ENCODE measurements at regions not wholly inside any gene's neighbourhood (a gene's known extent, or its start where the extent isn't known, plus 50 kb on each side); places are given as distances from the start of the nearest gene placed in this dataset.
"Not testable (repeated sequence)": the region's sequence is repeated elsewhere in the genome, so short reads cannot be mapped to it uniquely, and the experiment has no call there.

DNA sequence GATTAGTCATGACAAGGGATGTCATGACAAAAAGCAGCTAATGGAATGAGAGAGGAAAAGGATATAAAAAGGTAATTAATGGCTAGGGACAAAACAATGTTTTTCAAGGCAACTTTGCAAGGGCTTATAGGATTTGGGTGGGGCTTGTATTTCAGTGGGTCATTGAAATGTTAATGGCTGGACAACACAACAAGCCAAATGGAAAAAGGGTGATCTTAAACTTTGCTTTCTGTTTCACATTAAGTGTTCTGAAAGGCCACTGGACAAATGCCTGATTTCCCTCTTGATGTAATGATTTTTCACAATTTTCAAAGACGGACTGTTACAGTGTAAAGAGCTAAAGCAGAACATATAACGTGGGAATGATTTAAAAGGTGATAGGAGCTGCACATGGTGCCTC is 345.0 kb downstream of the TUSC7 start:
- Histone ChIP-seq H3K4me3 (ENCODE audit: low read length) (no peak overlapping the region), H3K4me1 (ENCODE audit: control insufficient read depth, low read depth, low read length) (peaks cover 13% of the 10 kb centered on the region), H3K9me3 (ENCODE audit: control insufficient read depth, low read depth, low read length) (no peaks in the 10 kb centered on the region), H3K27me3 (ENCODE audit: control insufficient read depth, insufficient read depth, low read length) (no peaks in the 10 kb centered on the region), H3K36me3 (ENCODE audit: control insufficient read depth, low read depth, low read length) (no peaks in the 10 kb centered on the region), H3K27ac (ENCODE audit: low read length) (no peak overlapping the region), H3K9ac (ENCODE audit: low read length) (no peak overlapping the region)

- not testable (repeated sequence) for H3K27ac ChIP-seq (ENCODE audit: low read length); H3K36me3 ChIP-seq (ENCODE audit: control insufficient read depth, low read depth, low read length); H3K9ac ChIP-seq (ENCODE audit: low read length); H3K27me3 ChIP-seq (ENCODE audit: control insufficient read depth, insufficient read depth, low read length); H3K4me3 ChIP-seq (ENCODE audit: low read length); H3K9me3 ChIP-seq (ENCODE audit: control insufficient read depth, low read depth, low read length)
- H3K4me1 ChIP-seq (ENCODE audit: control insufficient read depth, low read depth, low read length), result peaks cover 34% of the 10 kb centered on the region
Observed at GRCh38 chr3:117056946-117057345, 347.4 kb downstream of the TUSC7 start.

DNA sequence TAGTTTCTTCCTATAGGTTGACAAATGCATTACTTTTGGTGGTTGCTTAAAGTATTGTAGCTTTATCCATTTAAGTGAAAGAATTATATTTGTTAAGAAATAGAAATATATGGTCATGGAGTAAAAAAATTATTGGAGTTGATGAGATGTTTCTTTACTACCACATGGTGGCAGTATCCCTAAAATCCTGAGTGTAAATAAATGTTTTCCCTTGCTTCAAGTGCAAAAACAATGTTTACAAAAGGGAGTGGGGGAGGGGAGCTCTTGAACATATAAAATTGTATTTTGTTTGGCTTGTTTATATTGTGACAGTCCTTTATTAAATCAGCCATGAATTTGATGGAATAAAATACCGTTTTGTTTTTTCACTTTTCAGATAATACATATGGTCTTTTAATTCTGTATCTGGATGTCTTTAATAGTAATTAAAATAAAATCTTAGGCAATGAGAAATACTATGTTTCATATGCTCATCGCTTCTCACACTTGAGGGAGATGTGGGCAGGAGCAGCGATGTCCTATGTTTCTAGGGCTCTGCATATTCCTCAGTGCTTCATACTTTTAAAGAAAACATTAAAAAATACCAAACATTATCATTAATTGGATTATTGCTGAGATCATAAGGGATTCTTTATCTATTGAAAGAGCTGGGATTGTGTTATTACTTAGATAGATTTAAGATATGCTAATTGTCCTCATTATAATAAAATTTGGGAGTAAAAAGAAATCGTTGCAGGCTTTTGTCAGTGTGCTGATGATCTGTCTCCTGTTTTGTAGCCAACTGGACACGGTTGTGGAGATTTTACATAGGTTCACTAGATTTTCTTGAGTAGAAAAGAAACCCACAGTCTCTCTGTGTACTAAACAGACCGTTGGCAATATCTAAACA is 349.7 kb downstream of the TUSC7 start:
- H3K9ac ChIP-seq (ENCODE audit: low read length), result no peak overlapping the region

GRCh38 chr3:117059956-117060270 is 350.3 kb downstream of the TUSC7 start:
- Histone ChIP-seq H3K4me3 (ENCODE audit: low read length) (no peak overlapping the region), H3K9ac (ENCODE audit: low read length) (no peak overlapping the region), H3K36me3 (ENCODE audit: control insufficient read depth, low read depth, low read length) (no peaks in the 10 kb centered on the region), H3K9me3 (ENCODE audit: control insufficient read depth, low read depth, low read length) (no peaks in the 10 kb centered on the region), H3K4me1 (ENCODE audit: control insufficient read depth, low read depth, low read length) (peaks cover 30% of the 10 kb centered on the region), H3K27me3 (ENCODE audit: control insufficient read depth, insufficient read depth, low read length) (no peaks in the 10 kb centered on the region), H3K27ac (ENCODE audit: low read length) (peak overlapping the region; percentile 24)

More for the DNA sequence above, 349.7 kb downstream of the TUSC7 start:
- Histone ChIP-seq H3K4me3 (ENCODE audit: low read length) (no peak overlapping the region), H3K9me3 (ENCODE audit: control insufficient read depth, low read depth, low read length) (no peaks in the 10 kb centered on the region), H3K4me1 (ENCODE audit: control insufficient read depth, low read depth, low read length) (peaks cover 35% of the 10 kb centered on the region), H3K27ac (ENCODE audit: low read length) (peak overlapping the region; percentile 24), H3K36me3 (ENCODE audit: control insufficient read depth, low read depth, low read length) (no peaks in the 10 kb centered on the region), H3K27me3 (ENCODE audit: control insufficient read depth, insufficient read depth, low read length) (no peaks in the 10 kb centered on the region)

DNA sequence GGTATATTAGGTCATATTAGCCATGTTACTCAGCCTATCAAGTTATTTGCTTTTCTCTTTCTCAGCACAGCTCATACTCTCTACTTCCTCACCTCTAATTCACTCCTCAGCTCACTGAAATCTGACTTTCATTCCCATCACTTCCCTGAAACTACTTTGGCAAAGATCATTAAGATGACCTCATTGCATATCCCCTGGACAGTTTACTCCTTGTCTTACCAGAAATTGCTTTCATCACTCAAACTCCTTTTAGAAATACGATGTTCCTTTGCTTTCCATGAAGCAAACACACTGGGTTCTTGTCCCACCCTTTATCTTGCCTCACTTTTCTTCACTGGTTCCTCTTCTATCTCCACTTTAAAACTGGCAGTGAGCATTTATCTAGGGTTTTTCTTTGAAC is 354.4 kb downstream of the TUSC7 start:
- Histone ChIP-seq H3K27me3 (ENCODE audit: control insufficient read depth, insufficient read depth, low read length) (no peaks in the 10 kb centered on the region), H3K9me3 (ENCODE audit: control insufficient read depth, low read depth, low read length) (no peaks in the 10 kb centered on the region), H3K36me3 (ENCODE audit: control insufficient read depth, low read depth, low read length) (no peaks in the 10 kb centered on the region), H3K4me3 (ENCODE audit: low read length) (no peak overlapping the region), H3K4me1 (ENCODE audit: control insufficient read depth, low read depth, low read length) (peaks cover 28% of the 10 kb centered on the region), H3K9ac (ENCODE audit: low read length) (no peak overlapping the region), H3K27ac (ENCODE audit: low read length) (no peak overlapping the region)

GRCh38 chr3:117068301-117068700 is 358.7 kb downstream of the TUSC7 start:
- Histone ChIP-seq H3K9ac (ENCODE audit: low read length) (no peak overlapping the region), H3K36me3 (ENCODE audit: control insufficient read depth, low read depth, low read length) (no peaks in the 10 kb centered on the region), H3K27me3 (ENCODE audit: control insufficient read depth, insufficient read depth, low read length) (no peaks in the 10 kb centered on the region), H3K9me3 (ENCODE audit: control insufficient read depth, low read depth, low read length) (no peaks in the 10 kb centered on the region), H3K27ac (ENCODE audit: low read length) (no peak overlapping the region), H3K4me1 (ENCODE audit: control insufficient read depth, low read depth, low read length) (no peaks in the 10 kb centered on the region), H3K4me3 (ENCODE audit: low read length) (no peak overlapping the region)

DNA sequence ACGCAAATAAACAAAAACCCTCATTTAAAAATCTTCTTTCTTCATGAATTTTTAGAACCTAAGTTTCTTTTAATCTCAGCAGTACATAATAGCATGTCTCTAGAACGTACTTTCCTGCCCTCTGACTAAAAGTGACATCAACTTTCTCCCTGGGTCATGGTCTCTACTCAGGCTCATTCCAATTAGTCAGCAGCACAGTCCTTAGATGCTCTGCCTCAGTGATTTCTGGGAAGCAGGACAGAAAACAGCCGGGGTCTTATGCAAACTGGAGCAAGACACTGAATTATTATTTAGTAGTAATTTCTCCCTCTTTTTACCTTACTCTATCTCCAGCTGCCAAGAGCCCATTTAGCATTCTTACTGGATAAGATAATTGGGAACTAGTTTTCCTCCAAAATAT is 365.2 kb downstream of the TUSC7 start:
- Histone ChIP-seq H3K27ac (ENCODE audit: low read length) (no peak overlapping the region), H3K4me1 (ENCODE audit: control insufficient read depth, low read depth, low read length) (no peaks in the 10 kb centered on the region), H3K9ac (ENCODE audit: low read length) (no peak overlapping the region), H3K36me3 (ENCODE audit: control insufficient read depth, low read depth, low read length) (no peaks in the 10 kb centered on the region), H3K27me3 (ENCODE audit: control insufficient read depth, insufficient read depth, low read length) (no peaks in the 10 kb centered on the region), H3K9me3 (ENCODE audit: control insufficient read depth, low read depth, low read length) (no peaks in the 10 kb centered on the region), H3K4me3 (ENCODE audit: low read length) (no peak overlapping the region)

- no peak overlapping the region for H3K4me3 ChIP-seq (ENCODE audit: low read length)
- H3K9me3 ChIP-seq (ENCODE audit: control insufficient read depth, low read depth, low read length), result no peaks in the 10 kb centered on the region
- no peak overlapping the region for H3K9ac ChIP-seq (ENCODE audit: low read length)
- H3K27me3 ChIP-seq (ENCODE audit: control insufficient read depth, insufficient read depth, low read length), result no peaks in the 10 kb centered on the region
- no peak overlapping the region for H3K27ac ChIP-seq (ENCODE audit: low read length)
- peaks cover 17% of the 10 kb centered on the region for H3K4me1 ChIP-seq (ENCODE audit: control insufficient read depth, low read depth, low read length)
- H3K36me3 ChIP-seq (ENCODE audit: control insufficient read depth, low read depth, low read length), result no peaks in the 10 kb centered on the region
Observed at GRCh38 chr3:117079997-117080396, 370.4 kb downstream of the TUSC7 start.

- Histone ChIP-seq H3K4me3 (ENCODE audit: low read length) (no peak overlapping the region), H3K9me3 (ENCODE audit: control insufficient read depth, low read depth, low read length) (no peaks in the 10 kb centered on the region), H3K27ac (ENCODE audit: low read length) (no peak overlapping the region), H3K9ac (ENCODE audit: low read length) (no peak overlapping the region), H3K4me1 (ENCODE audit: control insufficient read depth, low read depth, low read length) (peaks cover 17% of the 10 kb centered on the region), H3K36me3 (ENCODE audit: control insufficient read depth, low read depth, low read length) (no peaks in the 10 kb centered on the region), H3K27me3 (ENCODE audit: control insufficient read depth, insufficient read depth, low read length) (no peaks in the 10 kb centered on the region)
Observed at GRCh38 chr3:117080872-117081271, 371.3 kb downstream of the TUSC7 start.

- Histone ChIP-seq H3K36me3 (ENCODE audit: control insufficient read depth, low read depth, low read length) (no peaks in the 10 kb centered on the region), H3K4me1 (ENCODE audit: control insufficient read depth, low read depth, low read length) (peaks cover 17% of the 10 kb centered on the region), H3K9ac (ENCODE audit: low read length) (no peak overlapping the region), H3K9me3 (ENCODE audit: control insufficient read depth, low read depth, low read length) (no peaks in the 10 kb centered on the region), H3K27ac (ENCODE audit: low read length) (no peak overlapping the region), H3K27me3 (ENCODE audit: control insufficient read depth, insufficient read depth, low read length) (no peaks in the 10 kb centered on the region), H3K4me3 (ENCODE audit: low read length) (no peak overlapping the region)
Observed at GRCh38 chr3:117084277-117084676, 374.7 kb downstream of the TUSC7 start.

GRCh38 chr3:117084739-117085270 is 375.2 kb downstream of the TUSC7 start:
- Histone ChIP-seq H3K4me3 (ENCODE audit: low read length) (no peak overlapping the region), H3K27me3 (ENCODE audit: control insufficient read depth, insufficient read depth, low read length) (no peaks in the 10 kb centered on the region), H3K36me3 (ENCODE audit: control insufficient read depth, low read depth, low read length) (no peaks in the 10 kb centered on the region), H3K9ac (ENCODE audit: low read length) (no peak overlapping the region), H3K27ac (ENCODE audit: low read length) (no peak overlapping the region), H3K9me3 (ENCODE audit: control insufficient read depth, low read depth, low read length) (no peaks in the 10 kb centered on the region), H3K4me1 (ENCODE audit: control insufficient read depth, low read depth, low read length) (peaks cover 17% of the 10 kb centered on the region)

DNA sequence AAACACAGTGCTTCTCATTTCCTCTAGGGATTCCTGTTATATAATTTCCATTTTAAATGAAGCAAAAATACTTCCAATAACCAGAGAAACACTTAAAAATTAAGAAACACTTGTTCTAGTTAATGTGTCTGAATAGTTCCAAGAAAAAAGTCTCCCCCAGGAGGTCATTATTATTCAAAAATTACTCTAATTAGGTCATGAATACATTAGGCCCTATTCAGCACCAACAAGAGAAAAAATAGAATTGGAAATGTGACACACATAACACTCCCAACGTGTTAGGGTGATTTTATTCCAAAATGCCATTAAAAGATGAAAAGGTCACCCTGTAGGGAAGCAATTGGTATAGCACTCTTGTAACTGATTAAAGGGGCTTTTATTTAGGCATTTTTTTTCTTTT is 382.1 kb downstream of the TUSC7 start:
- peaks cover 3% of the 10 kb centered on the region for H3K4me1 ChIP-seq (ENCODE audit: control insufficient read depth, low read depth, low read length)
- H3K9me3 ChIP-seq (ENCODE audit: control insufficient read depth, low read depth, low read length), result no peaks in the 10 kb centered on the region
- H3K9ac ChIP-seq (ENCODE audit: low read length), result no peak overlapping the region
- H3K36me3 ChIP-seq (ENCODE audit: control insufficient read depth, low read depth, low read length), result no peaks in the 10 kb centered on the region
- H3K27me3 ChIP-seq (ENCODE audit: control insufficient read depth, insufficient read depth, low read length), result no peaks in the 10 kb centered on the region
- no peak overlapping the region for H3K27ac ChIP-seq (ENCODE audit: low read length)
- H3K4me3 ChIP-seq (ENCODE audit: low read length), result no peak overlapping the region

Measured in iPS-18a (cell line).